ENCODE measurements at regions not wholly inside any gene's neighbourhood (a gene's known extent, or its start where the extent isn't known, plus 50 kb on each side); places are given as distances from the start of the nearest gene placed in this dataset.

GRCh38 chr1:193309936-193310475 is 123.6 kb upstream of the B3GALT2 start:
- no peak for TF ChIP-seq CTCF (IDR thresholded peaks at IDR 0.05 in 4 of 5, conservative IDR thresholded peaks at IDR 0.05 in 1 of 5)
- no peak for TF ChIP-seq POLR2A (IDR thresholded peaks at IDR 0.05)
